Cardiac fibroblast (primary cell): ENCODE measurements at regions not wholly inside any gene's neighbourhood (a gene's known extent, or its start where the extent isn't known, plus 50 kb on each side); places are given as distances from the start of the nearest gene placed in this dataset.

ENCODE experiments used
- DNase-seq, 2 donors: peaks; one replicate each; pipeline versions ENCODE4 v3.0.0 to v3.0.0-alpha.2; 2010; ENCODE audit warnings: low read depth in 2 of 2
- H3K4me3 ChIP-seq, 2 donors: replicated peaks in 1 of 2; 1 replicate in 1 of 2; 2 replicates in 1 of 2; pipeline ENCODE4 v1.5.1; 2011; ENCODE audit warnings: low read depth in 2 of 2, low read length in 2 of 2, mild to moderate bottlenecking in 2 of 2, moderate library complexity in 1 of 2
- CTCF ChIP-seq: IDR thresholded peaks from one replicate; pipeline ENCODE4 v1.5.1; 2011; ENCODE audit warnings: low read depth, mild to moderate bottlenecking, low read length, inconsistent platforms

GRCh38 chr13:99071666-99072065 is 93.8 kb upstream of the DOCK9 start:
- TF ChIP-seq CTCF: no peak
- no peak overlapping the region for H3K4me3 ChIP-seq
- no peak for DNase-seq

GRCh38 chr13:99072356-99072755 is 94.5 kb upstream of the DOCK9 start:
- DNase-seq: no peak
- H3K4me3 ChIP-seq: no peak overlapping the region
- TF ChIP-seq CTCF: no peak

GRCh38 chr13:99072941-99073340 is 95.1 kb upstream of the DOCK9 start:
- TF ChIP-seq CTCF: no peak
- no peak overlapping the region for H3K4me3 ChIP-seq
- DNase-seq: no peak

GRCh38 chr13:99074693-99075092 is 96.8 kb upstream of the DOCK9 start:
- H3K4me3 ChIP-seq: no peak overlapping the region
- no peak for TF ChIP-seq CTCF
- DNase-seq: no peak

- H3K4me3 ChIP-seq: no peak overlapping the region
- TF ChIP-seq CTCF: no peak
Observed at GRCh38 chr13:99075268-99076191, 97.7 kb upstream of the DOCK9 start.

GRCh38 chr13:99078017-99078771 is 100.3 kb upstream of the DOCK9 start:
- H3K4me3 ChIP-seq: no peak overlapping the region
- TF ChIP-seq CTCF: no peak
- DNase-seq: no peak

More at GRCh38 chr13:99075268-99076191, 97.7 kb upstream of the DOCK9 start:
- DNase-seq: no peak
